Lower lobe of right lung (tissue), 2 donors: ENCODE measurements at regions not wholly inside any gene's neighbourhood (a gene's known extent, or its start where the extent isn't known, plus 50 kb on each side); places are given as distances from the start of the nearest gene placed in this dataset.

Source experiments
- ATAC-seq, 2 donors: fragments of 200-7000 bp; cut with Tn5 transposase; one replicate each; pipeline ENCODE4 v1.9.1; 2020 to 2022; ENCODE audit warnings: mild to moderate bottlenecking in 2 of 2, moderate library complexity in 2 of 2
- DNase-seq: peaks from one replicate; pipeline ENCODE4 v3.0.0-alpha.2; 2020
- H3K27ac ChIP-seq: fragments of 200-600 bp; one replicate; pipeline ENCODE4 v1.8.0; 2022
- H3K27me3 ChIP-seq: fragments of 200-600 bp; one replicate; pipeline ENCODE4 v1.8.0; 2022; ENCODE audit warnings: low read depth
- H3K36me3 ChIP-seq: fragments of 200-600 bp; one replicate; pipeline ENCODE4 v1.8.0; 2022; ENCODE audit warnings: mild to moderate bottlenecking
- H3K4me1 ChIP-seq: fragments of 200-600 bp; one replicate; pipeline ENCODE4 v1.8.0; 2022
- H3K4me3 ChIP-seq: fragments of 200-600 bp; one replicate; pipeline ENCODE4 v1.8.0; 2022; ENCODE audit warnings: mild to moderate bottlenecking
- H3K9me3 ChIP-seq: fragments of 200-600 bp; one replicate; pipeline ENCODE4 v1.8.0; 2022
- intact Hi-C: fragments of 100-400 bp; cut with DNase I; formaldehyde crosslinking; loops from one replicate; pipeline ENCODE4 v1.11.0; 2022
- TF ChIP-seq, protein P1 (sequence below): fragments of 200-600 bp; IDR thresholded peaks from one replicate; pipeline ENCODE4 v1.8.0; 2022; ENCODE audit warnings: antibody characterized with exemption, mild to moderate bottlenecking
- donor health status: DM: no; HTN: yes; CAD: no; lungs with severe emphysema.

DNA sequence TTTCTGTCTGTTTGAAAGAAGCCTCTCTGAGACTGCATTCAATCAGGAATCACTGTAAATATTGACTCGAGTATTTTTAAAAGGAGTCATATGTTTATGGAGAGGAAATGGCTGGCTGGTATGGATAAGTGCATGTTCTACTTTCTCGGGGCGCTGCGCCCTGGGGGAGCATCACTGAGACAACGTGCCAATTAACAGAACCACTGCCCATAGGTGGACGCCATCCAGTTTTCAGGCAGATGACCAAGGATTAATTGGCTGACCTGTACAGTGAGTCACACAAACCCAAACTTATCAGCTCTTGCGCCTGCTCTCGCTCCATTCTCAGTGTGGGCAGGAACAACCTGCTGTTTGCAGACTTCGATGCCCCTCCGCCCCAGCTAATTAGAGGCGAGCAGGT lies 571.2 kb downstream of the QKI start:
- H3K27me3 ChIP-seq = no peaks in the 10 kb centered on the region
- H3K4me3 ChIP-seq = no peak overlapping the region
- ATAC-seq (peak; percentile 13 to 32), DNase-seq (no peak)
- H3K4me1 ChIP-seq = no peaks in the 10 kb centered on the region
- no peaks in the 10 kb centered on the region for H3K36me3 ChIP-seq
- H3K27ac ChIP-seq = no peak overlapping the region
- intact Hi-C loops = no loop called here
- no peaks in the 10 kb centered on the region for H3K9me3 ChIP-seq
- TF ChIP-seq, protein P1, sequence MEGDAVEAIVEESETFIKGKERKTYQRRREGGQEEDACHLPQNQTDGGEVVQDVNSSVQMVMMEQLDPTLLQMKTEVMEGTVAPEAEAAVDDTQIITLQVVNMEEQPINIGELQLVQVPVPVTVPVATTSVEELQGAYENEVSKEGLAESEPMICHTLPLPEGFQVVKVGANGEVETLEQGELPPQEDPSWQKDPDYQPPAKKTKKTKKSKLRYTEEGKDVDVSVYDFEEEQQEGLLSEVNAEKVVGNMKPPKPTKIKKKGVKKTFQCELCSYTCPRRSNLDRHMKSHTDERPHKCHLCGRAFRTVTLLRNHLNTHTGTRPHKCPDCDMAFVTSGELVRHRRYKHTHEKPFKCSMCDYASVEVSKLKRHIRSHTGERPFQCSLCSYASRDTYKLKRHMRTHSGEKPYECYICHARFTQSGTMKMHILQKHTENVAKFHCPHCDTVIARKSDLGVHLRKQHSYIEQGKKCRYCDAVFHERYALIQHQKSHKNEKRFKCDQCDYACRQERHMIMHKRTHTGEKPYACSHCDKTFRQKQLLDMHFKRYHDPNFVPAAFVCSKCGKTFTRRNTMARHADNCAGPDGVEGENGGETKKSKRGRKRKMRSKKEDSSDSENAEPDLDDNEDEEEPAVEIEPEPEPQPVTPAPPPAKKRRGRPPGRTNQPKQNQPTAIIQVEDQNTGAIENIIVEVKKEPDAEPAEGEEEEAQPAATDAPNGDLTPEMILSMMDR = no peak

DNA sequence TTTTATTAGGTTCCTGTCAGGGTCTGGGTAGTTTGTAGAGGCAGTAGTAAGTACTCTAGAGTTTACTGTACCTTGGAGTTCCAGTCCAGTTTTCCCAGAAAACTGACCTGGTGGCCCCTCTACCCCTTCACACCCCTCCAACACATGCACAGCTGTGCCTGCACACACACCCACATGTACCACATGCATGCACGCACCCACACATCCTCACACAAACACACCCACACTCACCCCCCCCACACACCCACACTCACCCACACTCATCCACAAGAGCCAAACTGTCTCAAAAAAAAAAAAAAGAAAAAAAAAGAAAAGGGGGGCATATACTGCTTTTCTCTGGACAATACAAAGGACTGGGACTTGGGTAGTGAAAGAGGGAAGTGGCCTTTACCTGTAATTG lies 570.5 kb downstream of the QKI start:
- Histone ChIP-seq H3K9me3 (no peaks in the 10 kb centered on the region), H3K36me3 (no peaks in the 10 kb centered on the region), H3K4me3 (no peak overlapping the region), H3K27me3 (no peaks in the 10 kb centered on the region), H3K27ac (no peak overlapping the region), H3K4me1 (no peaks in the 10 kb centered on the region)
- ATAC-seq (peak in 1 of 2 donors; percentile 46), DNase-seq (no peak)
- intact Hi-C loops = no loop called here
- TF ChIP-seq, protein P1 = no peak

DNA sequence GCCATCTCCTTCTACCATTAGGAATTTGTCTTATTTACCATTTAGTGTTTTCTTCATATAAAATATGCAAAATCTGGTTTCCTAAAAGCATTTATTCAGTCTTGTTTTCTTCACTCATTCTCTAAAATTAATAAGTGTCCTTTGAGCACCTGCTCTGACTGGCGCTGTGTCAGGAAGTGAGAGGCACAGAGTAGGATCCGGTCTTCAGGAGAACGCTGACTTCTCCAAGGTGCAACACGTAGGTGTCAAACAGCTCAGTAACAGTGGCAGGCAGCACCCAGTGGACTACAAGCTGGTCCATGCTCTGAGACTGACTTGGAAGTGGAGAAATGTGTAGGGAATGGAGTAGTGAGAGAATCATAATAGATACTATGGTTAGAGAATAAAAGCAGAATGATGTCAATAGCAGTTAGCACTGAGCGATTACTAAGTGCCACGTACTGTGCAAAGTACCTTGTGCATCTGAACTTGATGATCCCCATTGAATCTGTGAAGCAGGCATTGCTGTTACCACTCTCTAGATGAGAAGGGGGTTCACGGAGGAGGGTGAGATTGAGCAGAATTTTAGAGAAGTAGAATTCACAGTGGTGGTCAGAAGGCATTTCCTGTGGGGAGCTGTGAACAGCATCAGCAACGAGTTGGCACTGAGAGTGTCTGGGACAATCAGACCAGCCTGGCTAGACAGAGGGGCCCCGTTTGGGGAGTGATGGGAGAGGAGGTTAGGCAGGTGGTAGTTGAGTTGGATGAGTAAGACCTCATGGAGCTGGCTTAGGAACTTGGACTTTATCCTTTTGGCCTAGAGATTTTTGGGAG lies 569.8 kb downstream of the QKI start:
- TF ChIP-seq, protein P1 = no peak
- no peaks in the 10 kb centered on the region for H3K4me1 ChIP-seq
- no peaks in the 10 kb centered on the region for H3K9me3 ChIP-seq
- H3K4me3 ChIP-seq = no peak overlapping the region
- no peaks in the 10 kb centered on the region for H3K36me3 ChIP-seq
- DNase-seq (no peak), ATAC-seq (peak in 1 of 2 donors; percentile 27)
- H3K27me3 ChIP-seq = no peaks in the 10 kb centered on the region
- no peak overlapping the region for H3K27ac ChIP-seq
- intact Hi-C loops = no loop called here

DNA sequence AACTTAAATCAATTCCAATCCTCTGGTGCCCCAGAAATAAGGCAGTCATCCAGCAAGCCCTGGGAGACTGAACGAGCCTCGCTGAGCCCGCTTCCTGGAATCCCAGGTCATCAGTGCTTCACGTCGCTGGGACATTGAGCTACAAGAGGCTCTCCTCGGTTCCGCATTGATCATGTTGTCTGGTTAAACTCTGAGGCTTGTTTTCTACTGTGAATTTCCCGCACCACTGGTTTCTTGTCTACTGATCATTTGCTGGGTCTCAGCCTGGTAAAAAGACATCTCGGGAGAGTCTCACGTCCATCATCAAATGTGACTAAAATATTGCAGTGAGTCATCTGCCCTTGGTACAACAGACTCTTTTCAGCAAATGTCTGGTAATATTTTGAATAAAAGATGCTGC lies 569.2 kb downstream of the QKI start:
- no peak for DNase-seq
- Histone ChIP-seq H3K9me3 (no peaks in the 10 kb centered on the region), H3K27me3 (no peaks in the 10 kb centered on the region), H3K27ac (no peak overlapping the region), H3K4me3 (no peak overlapping the region), H3K36me3 (no peaks in the 10 kb centered on the region), H3K4me1 (no peaks in the 10 kb centered on the region)
- ATAC-seq = no peak
- TF ChIP-seq, protein P1 = no peak
- intact Hi-C loops = no loop called here

DNA sequence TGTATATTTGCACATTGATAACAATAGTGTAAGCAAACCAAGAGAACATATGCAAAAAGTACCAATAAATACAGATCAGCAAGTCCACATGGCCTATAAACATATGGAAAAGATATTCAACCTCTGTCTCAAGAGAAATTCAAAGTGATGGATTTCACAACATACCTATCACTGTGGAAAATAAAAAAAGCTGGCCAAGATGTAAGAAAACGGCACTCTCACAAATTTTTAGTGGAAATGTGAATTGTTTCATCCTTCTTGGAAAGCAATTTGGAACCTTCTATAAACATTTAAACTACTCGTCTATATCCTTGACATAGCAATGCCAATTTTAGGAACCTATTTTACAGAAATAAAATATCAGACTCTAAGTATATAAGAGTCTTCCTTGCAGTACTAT lies 559.8 kb downstream of the QKI start:
- no peak for ATAC-seq

More for the DNA sequence above, 559.8 kb downstream of the QKI start:
- Histone ChIP-seq H3K27ac (no peak overlapping the region), H3K4me1 (no peaks in the 10 kb centered on the region), H3K27me3 (no peaks in the 10 kb centered on the region), H3K9me3 (no peaks in the 10 kb centered on the region), H3K4me3 (no peak overlapping the region), H3K36me3 (no peaks in the 10 kb centered on the region)
- DNase-seq = no peak
- intact Hi-C loops = no loop called here
- TF ChIP-seq, protein P1 = no peak
